HepG2 (cell line): ENCODE measurements at regions not wholly inside any gene's neighbourhood (a gene's known extent, or its start where the extent isn't known, plus 50 kb on each side); places are given as distances from the start of the nearest gene placed in this dataset.

Source experiments
- CENPT ChIP-seq: sonication (generic); formaldehyde crosslinking; IDR thresholded peaks from 2 replicates; pipeline ENCODE4 v1.8.0; 2022; ENCODE audit warnings: low read depth, mild to moderate bottlenecking, moderate library complexity, missing genetic modification reagents
- CHD2 ChIP-seq: IDR thresholded peaks from 2 replicates; pipeline ENCODE4 v1.6.1; 2011; ENCODE audit warnings: low read depth, low read length, improper control_type of control experiment
- GPN1 ChIP-seq: sonication (generic); formaldehyde crosslinking; IDR thresholded peaks from 2 replicates; pipeline ENCODE4 v1.5.1; 2020; ENCODE audit warnings: missing genetic modification reagents, borderline replicate concordance
- HNF1A ChIP-seq, 2 experiments: sonication (generic) in 1 of 2; formaldehyde crosslinking in 1 of 2; IDR thresholded peaks; 2 replicates each; pipeline versions ENCODE4 v1.4.0 to v1.6.1; 2016 to 2020; ENCODE audit warnings: borderline replicate concordance in 1 of 2, low read depth in 1 of 2, mild to moderate bottlenecking in 1 of 2, missing genetic modification reagents in 1 of 2
- LCORL ChIP-seq, 2 experiments: fragments of 450-650 bp in 1 of 2; sonication (generic) in 1 of 2; formaldehyde crosslinking in 1 of 2; IDR thresholded peaks; 2 replicates each; pipeline versions ENCODE4 v1.5.0 to v1.6.1; 2017 to 2020; ENCODE audit warnings: antibody characterized with exemption in 1 of 2, missing genetic modification reagents in 1 of 2
- NFE2L1 ChIP-seq: sonication (generic); formaldehyde crosslinking; IDR thresholded peaks from 2 replicates; pipeline ENCODE4 v1.4.0; 2020; ENCODE audit warnings: missing genetic modification reagents, mild to moderate bottlenecking, borderline replicate concordance
- PRMT3 ChIP-seq: sonication (generic); formaldehyde crosslinking; IDR thresholded peaks from 2 replicates; pipeline ENCODE4 v1.8.1; 2022; ENCODE audit warnings: low read depth, mild to moderate bottlenecking, moderate library complexity, missing genetic modification reagents, borderline replicate concordance
- SALL1 ChIP-seq: sonication (generic); formaldehyde crosslinking; IDR thresholded peaks from 2 replicates; pipeline ENCODE4 v1.8.0; 2022; ENCODE audit warnings: mild to moderate bottlenecking, missing genetic modification reagents
- SMAD3 ChIP-seq: sonication (generic); formaldehyde crosslinking; IDR thresholded peaks from 2 replicates; pipeline ENCODE4 v1.4.0; 2020; ENCODE audit warnings: missing genetic modification reagents
- STAT5B ChIP-seq: sonication (generic); formaldehyde crosslinking; IDR thresholded peaks from 2 replicates; pipeline ENCODE4 v1.4.0; 2020; ENCODE audit warnings: missing genetic modification reagents
- TCF7L2 ChIP-seq: IDR thresholded peaks from 2 replicates; pipeline ENCODE4 v1.6.1; 2011; ENCODE audit warnings: mild to moderate bottlenecking, low read depth, low read length, moderate library complexity
- ZC3H4 ChIP-seq: sonication (generic); formaldehyde crosslinking; IDR thresholded peaks from 2 replicates; pipeline ENCODE4 v1.4.0; 2020; ENCODE audit warnings: missing genetic modification reagents, borderline replicate concordance
- ZKSCAN8 ChIP-seq: IDR thresholded peaks from 2 replicates; pipeline ENCODE4 v1.6.1; 2016; ENCODE audit warnings: borderline replicate concordance, missing genetic modification reagents, missing compliant biosample characterization
- ZNF180 ChIP-seq: sonication (generic); formaldehyde crosslinking; IDR thresholded peaks from 2 replicates; pipeline ENCODE4 v1.4.0; 2020; ENCODE audit warnings: low read depth, missing genetic modification reagents, borderline replicate concordance
- ZNF274 ChIP-seq: sonication (generic); formaldehyde crosslinking; IDR thresholded peaks from 2 replicates; pipeline ENCODE4 v1.5.1; 2020; ENCODE audit warnings: mild to moderate bottlenecking, missing genetic modification reagents
- ZNF280D ChIP-seq: sonication (generic); formaldehyde crosslinking; IDR thresholded peaks from 2 replicates; pipeline ENCODE4 v1.5.1; 2020; ENCODE audit warnings: mild to moderate bottlenecking, missing genetic modification reagents
- ZNF589 ChIP-seq: sonication (generic); formaldehyde crosslinking; conservative IDR thresholded peaks from 2 replicates; pipeline ENCODE4 v1.8.0; 2022; ENCODE audit warnings: mild to moderate bottlenecking, moderate library complexity, missing genetic modification reagents
- TF ChIP-seq, protein P1 (sequence below): sonication (generic); formaldehyde crosslinking; IDR thresholded peaks from 2 replicates; pipeline ENCODE4 v1.4.0; 2020; ENCODE audit warnings: missing genetic modification reagents
- TF ChIP-seq, protein P2 (sequence below): sonication (generic); formaldehyde crosslinking; IDR thresholded peaks from 2 replicates; pipeline ENCODE4 v1.4.0; 2020; ENCODE audit warnings: mild to moderate bottlenecking, missing genetic modification reagents

- TF ChIP-seq, protein P1, sequence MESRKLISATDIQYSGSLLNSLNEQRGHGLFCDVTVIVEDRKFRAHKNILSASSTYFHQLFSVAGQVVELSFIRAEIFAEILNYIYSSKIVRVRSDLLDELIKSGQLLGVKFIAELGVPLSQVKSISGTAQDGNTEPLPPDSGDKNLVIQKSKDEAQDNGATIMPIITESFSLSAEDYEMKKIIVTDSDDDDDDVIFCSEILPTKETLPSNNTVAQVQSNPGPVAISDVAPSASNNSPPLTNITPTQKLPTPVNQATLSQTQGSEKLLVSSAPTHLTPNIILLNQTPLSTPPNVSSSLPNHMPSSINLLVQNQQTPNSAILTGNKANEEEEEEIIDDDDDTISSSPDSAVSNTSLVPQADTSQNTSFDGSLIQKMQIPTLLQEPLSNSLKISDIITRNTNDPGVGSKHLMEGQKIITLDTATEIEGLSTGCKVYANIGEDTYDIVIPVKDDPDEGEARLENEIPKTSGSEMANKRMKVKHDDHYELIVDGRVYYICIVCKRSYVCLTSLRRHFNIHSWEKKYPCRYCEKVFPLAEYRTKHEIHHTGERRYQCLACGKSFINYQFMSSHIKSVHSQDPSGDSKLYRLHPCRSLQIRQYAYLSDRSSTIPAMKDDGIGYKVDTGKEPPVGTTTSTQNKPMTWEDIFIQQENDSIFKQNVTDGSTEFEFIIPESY: no peak
- TF ChIP-seq NFE2L1 (CRISPR knock-in tag): no peak
- no peak for TF ChIP-seq CENPT (CRISPR knock-in tag)
- no peak for TF ChIP-seq ZKSCAN8
- TF ChIP-seq ZNF589: no peak
- peak; percentile 79 for TF ChIP-seq ZNF280D (CRISPR knock-in tag)
- no peak for TF ChIP-seq ZNF274 (CRISPR knock-in tag)
- no peak for TF ChIP-seq STAT5B
- peak; percentile 83 for TF ChIP-seq SALL1 (CRISPR knock-in tag)
- TF ChIP-seq HNF1A (IDR thresholded peaks at IDR 0.05; ENCODE audit: low read depth): no peak; the same call in 1 of the 2 replicates
- no peak; the same call in 1 of the 2 replicates for TF ChIP-seq HNF1A (CRISPR knock-in tag; IDR thresholded peaks at IDR 0.05; ENCODE audit: borderline replicate concordance)
- TF ChIP-seq, protein P2, sequence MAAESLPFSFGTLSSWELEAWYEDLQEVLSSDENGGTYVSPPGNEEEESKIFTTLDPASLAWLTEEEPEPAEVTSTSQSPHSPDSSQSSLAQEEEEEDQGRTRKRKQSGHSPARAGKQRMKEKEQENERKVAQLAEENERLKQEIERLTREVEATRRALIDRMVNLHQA (CRISPR knock-in tag): no peak
- TF ChIP-seq TCF7L2: no peak
- TF ChIP-seq GPN1 (CRISPR knock-in tag): no peak
- TF ChIP-seq LCORL (IDR thresholded peaks at IDR 0.05): no peak
- peak; percentile 76; the same call in 1 of the 2 replicates for TF ChIP-seq LCORL (CRISPR knock-in tag; IDR thresholded peaks at IDR 0.05)
- TF ChIP-seq SMAD3 (CRISPR knock-in tag): 0 out of 2 replicates have a peak, but pooled peaks have one; percentile 34
- no peak for TF ChIP-seq CHD2
- no peak for TF ChIP-seq ZNF180 (CRISPR knock-in tag)
- no peak for TF ChIP-seq ZC3H4 (CRISPR knock-in tag)
- TF ChIP-seq PRMT3 (CRISPR knock-in tag): no peak
Observed at GRCh38 chr7:434891-435629, 84.6 kb downstream of the PDGFA start (continued).
